Upper lobe of left lung (tissue), 4 donors: ENCODE measurements at regions not wholly inside any gene's neighbourhood (a gene's known extent, or its start where the extent isn't known, plus 50 kb on each side); places are given as distances from the start of the nearest gene placed in this dataset.

Experiments
- CTCF ChIP-seq, 6 experiments: fragments of 450-650 bp in 4 of 6; fragments of 200-600 bp in 2 of 6; sonication (generic) in 2 of 6; IDR thresholded peaks; one replicate each; pipeline ENCODE4 v1.5.1; 2016 to 2019; ENCODE audit warnings: antibody characterized with exemption in 6 of 6
- EP300 ChIP-seq, 4 donors: sonication (generic); formaldehyde crosslinking; IDR thresholded peaks; one replicate each; pipeline ENCODE4 v1.5.1; 2017; ENCODE audit warnings: antibody characterized with exemption in 4 of 4, control low read depth in 2 of 4

GRCh38 chr6:23435126-23435525 lies 690.9 kb upstream of the NRSN1 start:
- TF ChIP-seq CTCF (IDR thresholded peaks at IDR 0.05), result no peak
- no peak for TF ChIP-seq EP300 (IDR thresholded peaks at IDR 0.05)
